CD4-positive, alpha-beta memory T cell (primary cell): ENCODE measurements at regions not wholly inside any gene's neighbourhood (a gene's known extent, or its start where the extent isn't known, plus 50 kb on each side); places are given as distances from the start of the nearest gene placed in this dataset.
A peak's percentile ranks its signal among the peaks of the same experiment; 100 is the strongest.

Source experiments
- CTCF ChIA-PET: fragments of 350-600 bp; sonication (Branson Sonifier 250); formaldehyde crosslinking; loops from one replicate; lab custom pipeline; 2021; ENCODE audit warnings: inconsistent platforms; ENCODE audit not compliant: partially characterized antibody; lab: Charles Lee
- POLR2A ChIA-PET: fragments of 350-600 bp; sonication (Branson Sonifier 250); formaldehyde crosslinking; loops from one replicate; lab custom pipeline; 2021; ENCODE audit not compliant: partially characterized antibody; lab: Charles Lee
- DNase-seq, 5 donors: peaks; one replicate each; pipeline versions ENCODE4 v3.0.0 to v3.0.0-alpha.2; 2020 to 2022; ENCODE audit warnings: mixed read lengths in 1 of 5
- H3K27ac ChIP-seq: one replicate; pipeline ENCODE4 v1.7.0; 2013; ENCODE audit warnings: low read depth, low read length
- H3K27me3 ChIP-seq: 2 replicates; pipeline ENCODE4 v1.7.0; 2013; ENCODE audit warnings: mild to moderate bottlenecking, low read length, moderate library complexity; ENCODE audit not compliant: insufficient read depth
- H3K36me3 ChIP-seq: 2 replicates; pipeline ENCODE4 v1.7.0; 2013; ENCODE audit warnings: mild to moderate bottlenecking, low read length, moderate library complexity; ENCODE audit not compliant: insufficient read depth
- H3K4me1 ChIP-seq: 2 replicates; pipeline ENCODE4 v1.7.0; 2013; ENCODE audit warnings: mild to moderate bottlenecking, low read length, moderate library complexity; ENCODE audit not compliant: insufficient read depth
- H3K4me3 ChIP-seq, 2 donors: one replicate each; pipeline ENCODE4 v1.7.0; 2013; ENCODE audit warnings: low read length in 2 of 2, mild to moderate bottlenecking in 1 of 2
- H3K9me3 ChIP-seq, 2 donors: one replicate each; pipeline ENCODE4 v1.7.0; 2013; ENCODE audit warnings: low read length in 2 of 2, control low read depth in 1 of 2; ENCODE audit not compliant: control insufficient read depth in 1 of 2
- H3K27ac Mint-ChIP-seq, 7 donors: one replicate each; pipeline ENCODE4 v1.8.0; 2020 to 2021; ENCODE audit warnings: mixed read lengths in 7 of 7, mild to moderate bottlenecking in 6 of 7, inconsistent platforms in 3 of 7, moderate library complexity in 3 of 7
- H3K27me3 Mint-ChIP-seq, 2 donors: one replicate each; pipeline ENCODE4 v1.8.0; 2020 to 2021; ENCODE audit warnings: mixed read lengths in 2 of 2
- H3K36me3 Mint-ChIP-seq, 2 donors: one replicate each; pipeline ENCODE4 v1.8.0; 2020 to 2021; ENCODE audit warnings: mixed read lengths in 2 of 2, inconsistent platforms in 1 of 2, mild to moderate bottlenecking in 1 of 2
- H3K4me1 Mint-ChIP-seq, 4 donors: one replicate each; pipeline ENCODE4 v1.8.0; 2020 to 2021; ENCODE audit warnings: mixed read lengths in 4 of 4, mild to moderate bottlenecking in 1 of 4
- H3K4me3 Mint-ChIP-seq, 8 donors: one replicate each; pipeline ENCODE4 v1.8.0; 2020 to 2021; ENCODE audit warnings: mixed read lengths in 8 of 8, mild to moderate bottlenecking in 7 of 8, moderate library complexity in 6 of 8, inconsistent platforms in 3 of 8
- H3K9me3 Mint-ChIP-seq, 8 donors: one replicate each; pipeline ENCODE4 v1.8.0; 2020 to 2021; ENCODE audit warnings: mixed read lengths in 8 of 8, mild to moderate bottlenecking in 5 of 8, inconsistent platforms in 3 of 8, moderate library complexity in 1 of 8
- intact Hi-C: fragments of 100-400 bp; cut with micrococcal nuclease; formaldehyde crosslinking; loops from one replicate; pipeline ENCODE4 v1.15.1; 2023

GRCh38 chr16:54430491-54431030 is 144.0 kb upstream of the IRX3 start:
- Histone ChIP-seq H3K4me1 (no peaks in the 10 kb centered on the region), H3K4me3 (no peak overlapping the region), H3K36me3 (no peaks in the 10 kb centered on the region), H3K27ac (no peak overlapping the region), H3K27me3 (peaks cover 10% of the 10 kb centered on the region), H3K9me3 (no peaks in the 10 kb centered on the region)
- H3K4me3 Mint-ChIP-seq: peak overlapping the region in 1 of 8 donors; percentile 26
- DNase-seq: no peak
- intact Hi-C loops: no loop called here
- CTCF ChIA-PET: no interaction called here
- peaks cover 0 to 20% (median 9%) of the 10 kb centered on the region in 8 donors for H3K9me3 Mint-ChIP-seq
- peaks cover 0 to 2% of the 10 kb centered on the region in 2 donors for H3K36me3 Mint-ChIP-seq
- H3K27me3 Mint-ChIP-seq: peaks cover 22 to 28% of the 10 kb centered on the region in 2 donors
- POLR2A ChIA-PET: no interaction called here
- peaks cover 0 to 10% (median 3%) of the 10 kb centered on the region in 4 donors for H3K4me1 Mint-ChIP-seq
- H3K27ac Mint-ChIP-seq: no peak overlapping the region

DNA sequence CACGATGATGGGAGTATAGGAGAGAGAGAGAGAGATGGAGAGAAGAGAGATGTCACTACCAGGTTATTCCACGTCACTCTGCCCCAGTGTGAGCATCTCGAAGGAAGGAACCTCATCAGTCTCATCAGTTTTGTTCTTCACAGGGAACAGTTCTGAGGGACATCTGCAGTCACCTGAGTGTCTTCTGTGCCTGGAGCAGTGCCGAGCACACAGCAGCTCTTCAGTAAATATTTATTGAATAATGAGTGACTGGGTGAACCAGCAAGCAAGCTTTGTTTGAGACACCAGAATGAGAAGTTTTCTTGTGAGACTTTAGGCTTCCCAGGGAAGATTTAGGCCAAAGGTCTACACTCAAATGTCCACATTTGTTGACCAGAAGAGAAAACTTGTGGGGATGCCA is 142.4 kb upstream of the IRX3 start:
- no peak for DNase-seq
- intact Hi-C loops: no loop called here
- peaks cover 0 to 10% (median 3%) of the 10 kb centered on the region in 4 donors for H3K4me1 Mint-ChIP-seq
- H3K9me3 Mint-ChIP-seq: peaks cover 0 to 18% (median 7%) of the 10 kb centered on the region in 8 donors
- POLR2A ChIA-PET: no interaction called here
- H3K36me3 Mint-ChIP-seq: peaks cover 0 to 2% of the 10 kb centered on the region in 2 donors
- no peak overlapping the region for H3K4me3 Mint-ChIP-seq
- Histone ChIP-seq H3K36me3 (no peaks in the 10 kb centered on the region), H3K27me3 (peaks cover 10% of the 10 kb centered on the region), H3K4me3 (no peak overlapping the region), H3K9me3 (no peaks in the 10 kb centered on the region), H3K4me1 (no peaks in the 10 kb centered on the region), H3K27ac (no peak overlapping the region)
- CTCF ChIA-PET: no interaction called here
- no peak overlapping the region for H3K27ac Mint-ChIP-seq
- peaks cover 23 to 24% of the 10 kb centered on the region in 2 donors for H3K27me3 Mint-ChIP-seq

DNA sequence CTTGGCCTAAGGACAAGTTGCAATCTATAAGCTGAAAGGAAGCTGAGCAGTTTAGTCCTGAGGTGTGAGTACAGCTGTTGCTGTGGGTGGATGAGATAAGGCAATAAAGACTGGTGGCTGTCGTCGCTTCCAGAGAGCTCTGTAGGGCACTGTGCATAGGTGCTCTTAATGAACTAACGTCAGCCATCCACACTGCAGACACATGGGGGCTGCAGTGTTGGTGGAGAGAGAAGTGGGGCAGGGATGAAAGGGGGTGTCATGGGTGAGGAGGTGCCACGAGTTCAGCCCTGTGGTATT is 139.9 kb upstream of the IRX3 start:
- peaks cover 0 to 9% (median 3%) of the 10 kb centered on the region in 4 donors for H3K4me1 Mint-ChIP-seq
- Histone ChIP-seq H3K4me3 (no peak overlapping the region), H3K27ac (no peak overlapping the region), H3K36me3 (no peaks in the 10 kb centered on the region), H3K4me1 (no peaks in the 10 kb centered on the region), H3K9me3 (no peaks in the 10 kb centered on the region), H3K27me3 (peaks cover 6% of the 10 kb centered on the region)
- DNase-seq: no peak
- H3K27me3 Mint-ChIP-seq: peaks cover 16 to 24% of the 10 kb centered on the region in 2 donors
- CTCF ChIA-PET: no interaction called here
- POLR2A ChIA-PET: no interaction called here
- H3K27ac Mint-ChIP-seq: no peak overlapping the region
- peaks cover 0 to 12% (median 7%) of the 10 kb centered on the region in 8 donors for H3K9me3 Mint-ChIP-seq
- H3K36me3 Mint-ChIP-seq: peaks cover 0 to 2% of the 10 kb centered on the region in 2 donors
- H3K4me3 Mint-ChIP-seq: no peak overlapping the region
- intact Hi-C loops: no loop called here

GRCh38 chr16:54425681-54426552 is 139.3 kb upstream of the IRX3 start:
- H3K36me3 Mint-ChIP-seq: peaks cover 0 to 2% of the 10 kb centered on the region in 2 donors
- no peak overlapping the region for H3K27ac ChIP-seq
- peaks cover 13 to 18% of the 10 kb centered on the region in 2 donors for H3K27me3 Mint-ChIP-seq
- no peak overlapping the region for H3K4me3 ChIP-seq
- no peak for DNase-seq
- POLR2A ChIA-PET: no interaction called here
- intact Hi-C loops: no loop called here
- H3K27ac Mint-ChIP-seq: no peak overlapping the region
- H3K27me3 ChIP-seq: peaks cover 3% of the 10 kb centered on the region
- CTCF ChIA-PET: no interaction called here
- peaks cover 0 to 3% (median under 1%) of the 10 kb centered on the region in 4 donors for H3K4me1 Mint-ChIP-seq
- H3K9me3 ChIP-seq: no peaks in the 10 kb centered on the region
- peak overlapping the region in 1 of 8 donors; percentile 32 for H3K4me3 Mint-ChIP-seq
- no peaks in the 10 kb centered on the region for H3K36me3 ChIP-seq
- H3K4me1 ChIP-seq: no peaks in the 10 kb centered on the region
- peaks cover 0 to 12% (median 7%) of the 10 kb centered on the region in 8 donors for H3K9me3 Mint-ChIP-seq

GRCh38 chr16:54425068-54425467 is 138.5 kb upstream of the IRX3 start:
- intact Hi-C loops: no loop called here

GRCh38 chr16:54424043-54424451 is 137.5 kb upstream of the IRX3 start:
- POLR2A ChIA-PET: no interaction called here
- DNase-seq: no peak
- no peak overlapping the region for H3K4me3 Mint-ChIP-seq

More at GRCh38 chr16:54425068-54425467, 138.5 kb upstream of the IRX3 start:
- ChIA-PET POLR2A (no interaction called here), CTCF (no interaction called here)
- Histone ChIP-seq H3K27me3 (no peaks in the 10 kb centered on the region), H3K36me3 (no peaks in the 10 kb centered on the region), H3K9me3 (no peaks in the 10 kb centered on the region), H3K4me1 (no peaks in the 10 kb centered on the region), H3K4me3 (no peak overlapping the region), H3K27ac (no peak overlapping the region)
- H3K4me3 Mint-ChIP-seq: no peak overlapping the region
- H3K36me3 Mint-ChIP-seq: peaks cover 0 to 2% of the 10 kb centered on the region in 2 donors
- peaks cover 9 to 13% of the 10 kb centered on the region in 2 donors for H3K27me3 Mint-ChIP-seq
- H3K4me1 Mint-ChIP-seq: no peaks in the 10 kb centered on the region
- no peak overlapping the region for H3K27ac Mint-ChIP-seq
- peaks cover 0 to 11% (median 6%) of the 10 kb centered on the region in 8 donors for H3K9me3 Mint-ChIP-seq
- no peak for DNase-seq

DNA sequence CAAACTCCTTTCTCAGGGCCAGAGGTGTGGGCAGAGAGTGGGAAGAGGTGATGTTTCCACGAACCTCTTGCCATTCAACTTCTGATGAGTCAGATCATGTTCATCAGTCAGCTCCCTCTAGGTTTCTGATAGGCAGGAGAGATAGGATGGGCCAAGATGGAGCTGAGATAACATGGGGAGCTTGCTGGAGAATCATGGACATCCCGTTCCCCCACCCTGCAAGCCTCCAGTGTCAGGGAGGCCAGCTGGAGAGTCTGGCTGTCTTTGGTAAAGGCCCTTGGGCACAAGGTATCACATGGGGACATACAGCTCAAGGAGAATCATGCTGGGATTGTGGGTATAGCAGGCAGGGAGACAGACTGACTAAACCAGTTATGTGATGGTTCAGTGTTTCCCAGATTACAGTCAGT is 136.0 kb upstream of the IRX3 start:
- Histone ChIP-seq H3K27ac (no peak overlapping the region), H3K27me3 (no peaks in the 10 kb centered on the region), H3K4me3 (no peak overlapping the region), H3K9me3 (no peaks in the 10 kb centered on the region), H3K36me3 (no peaks in the 10 kb centered on the region), H3K4me1 (no peaks in the 10 kb centered on the region)
- ChIA-PET CTCF (no interaction called here), POLR2A (no interaction called here)
- Mint-ChIP-seq H3K27me3 (peaks cover 2 to 4% of the 10 kb centered on the region in 2 donors), H3K36me3 (no peaks in the 10 kb centered on the region), H3K27ac (no peak overlapping the region), H3K4me3 (no peak overlapping the region), H3K4me1 (no peaks in the 10 kb centered on the region), H3K9me3 (no peaks in the 10 kb centered on the region)
- no peak for DNase-seq
- intact Hi-C loops: no loop called here

More at GRCh38 chr16:54424043-54424451, 137.5 kb upstream of the IRX3 start:
- Histone ChIP-seq H3K27ac (no peak overlapping the region), H3K4me1 (no peaks in the 10 kb centered on the region), H3K27me3 (no peaks in the 10 kb centered on the region), H3K36me3 (no peaks in the 10 kb centered on the region), H3K4me3 (no peak overlapping the region), H3K9me3 (no peaks in the 10 kb centered on the region)
- Mint-ChIP-seq H3K27ac (no peak overlapping the region), H3K4me1 (no peaks in the 10 kb centered on the region), H3K9me3 (peaks cover 0 to 5% (median 3%) of the 10 kb centered on the region in 8 donors), H3K27me3 (peaks cover 6 to 9% of the 10 kb centered on the region in 2 donors), H3K36me3 (no peaks in the 10 kb centered on the region)
- CTCF ChIA-PET: no interaction called here
- intact Hi-C loops: no loop called here
